GM21717 (cell line): ENCODE measurements at regions not wholly inside any gene's neighbourhood (a gene's known extent, or its start where the extent isn't known, plus 50 kb on each side); places are given as distances from the start of the nearest gene placed in this dataset.

Experiments used
- ATAC-seq: cut with Tn5 transposase; IDR thresholded peaks from one replicate; pipeline ENCODE4 v1.9.1; 2021; ENCODE audit warnings: mild to moderate bottlenecking, moderate library complexity; ENCODE audit not compliant: unreplicated experiment

DNA sequence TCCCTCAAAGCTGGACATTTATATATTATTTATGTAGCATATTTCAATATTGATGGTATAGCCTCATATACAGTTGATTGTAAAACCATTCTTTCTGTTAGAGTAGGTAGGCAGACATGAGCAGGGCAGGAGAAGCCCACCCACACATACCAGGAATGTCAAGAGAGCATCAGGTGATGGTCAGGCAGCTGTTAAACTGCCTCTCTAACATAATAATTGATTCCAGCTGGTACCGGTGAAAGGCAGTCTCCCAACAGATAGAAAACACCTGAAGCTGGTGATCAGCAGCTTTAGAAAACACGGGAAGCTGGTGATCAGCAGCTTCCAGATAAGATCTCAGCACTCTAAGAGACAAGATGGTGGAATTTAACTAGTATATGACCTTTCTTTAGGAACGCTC, 132.9 kb downstream of the SLITRK6 start:
- no peak for ATAC-seq

DNA sequence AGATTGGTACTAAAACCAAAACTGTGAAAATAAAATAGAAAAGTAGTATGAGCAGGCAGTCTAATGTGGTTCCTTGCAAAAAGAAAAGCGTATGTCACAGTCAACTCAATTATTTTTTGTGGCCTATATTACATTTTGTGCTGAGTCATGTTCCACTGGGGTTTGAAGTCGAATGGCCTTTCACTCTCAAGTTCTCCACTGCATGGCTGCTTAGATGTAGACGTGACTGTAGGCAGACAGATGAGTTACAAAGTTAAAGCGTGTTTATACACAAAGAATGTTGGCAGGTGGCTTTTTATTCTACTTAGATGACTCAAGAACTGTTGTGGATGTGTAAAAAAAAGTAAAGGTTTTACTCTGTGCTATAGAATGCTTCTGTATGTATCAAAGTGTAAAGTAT, 133.9 kb downstream of the SLITRK6 start:
- no peak for ATAC-seq

DNA sequence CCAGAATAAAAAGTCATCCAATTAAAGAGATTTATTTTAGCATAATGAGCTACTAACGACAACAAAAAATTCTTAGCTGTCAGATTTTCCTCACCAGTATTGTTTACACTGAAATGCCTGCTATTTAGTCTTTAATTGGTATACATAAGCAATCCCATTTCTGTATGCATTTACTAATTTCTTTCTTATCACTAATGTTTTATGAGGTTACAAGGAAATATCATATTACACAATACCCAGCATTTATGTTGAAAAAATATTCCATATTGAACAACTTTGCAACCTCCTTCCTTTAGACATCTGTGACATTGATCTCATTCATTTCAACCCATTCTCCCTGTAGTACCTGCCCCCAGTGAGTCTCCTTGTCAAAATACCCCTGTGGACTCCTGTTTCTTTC, 135.4 kb downstream of the SLITRK6 start:
- ATAC-seq, result no peak

DNA sequence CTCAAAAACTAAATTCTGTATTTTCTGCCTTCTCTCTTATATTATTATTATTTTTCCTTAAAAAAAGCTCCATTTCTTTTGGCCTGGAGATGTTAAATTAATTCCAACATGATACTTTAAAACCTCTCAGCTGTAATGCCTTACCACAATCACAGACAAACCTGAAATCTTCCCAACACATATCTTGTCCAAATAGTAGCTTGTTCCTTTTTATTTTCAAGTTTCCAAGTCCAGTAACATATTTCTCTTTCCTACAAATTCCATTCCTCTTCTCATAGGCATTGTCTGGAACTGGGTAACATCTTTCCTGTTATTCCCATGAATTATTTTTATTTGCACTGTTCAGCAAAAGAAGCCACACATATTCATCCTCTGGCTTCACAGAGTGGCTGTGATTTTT, 137.0 kb downstream of the SLITRK6 start:
- ATAC-seq, result no peak

DNA sequence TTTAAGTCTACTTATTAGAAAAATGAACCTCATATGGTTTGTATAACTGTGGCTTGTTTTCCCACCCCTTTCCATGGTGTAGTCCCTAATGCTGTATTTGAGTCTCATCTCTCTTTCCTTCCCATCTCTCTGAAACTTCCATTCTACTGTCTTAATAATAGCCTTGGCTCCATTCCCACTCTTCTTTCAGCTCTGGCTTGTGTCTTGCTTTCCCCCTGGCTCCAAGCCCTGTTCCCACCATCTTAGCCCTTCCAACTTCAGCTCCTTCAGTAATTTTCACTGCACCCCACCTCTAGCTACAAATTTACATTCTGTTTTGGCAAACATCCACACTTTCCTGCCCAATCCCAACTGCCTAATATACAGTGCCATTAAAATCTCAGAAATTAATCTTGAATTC, 137.5 kb downstream of the SLITRK6 start:
- no peak for ATAC-seq

DNA sequence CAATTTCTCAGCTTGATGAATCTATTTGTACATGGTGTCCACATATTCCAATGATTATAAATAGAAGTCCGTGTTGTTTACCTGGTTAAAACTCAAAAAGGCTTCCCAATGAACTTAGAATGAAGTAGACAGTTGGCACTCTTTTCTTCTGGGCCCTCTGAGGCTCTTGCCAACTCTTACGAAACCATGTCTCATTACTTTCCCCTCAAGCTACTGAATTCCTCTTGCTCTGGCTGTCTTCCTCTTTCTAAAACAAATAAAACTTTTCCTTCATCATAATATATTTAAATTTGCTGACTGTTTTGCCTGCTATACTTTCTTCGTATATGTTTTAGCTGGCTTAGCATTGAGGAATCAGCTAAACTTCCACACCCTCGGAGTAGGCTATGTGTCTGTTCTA, 139.7 kb downstream of the SLITRK6 start:
- ATAC-seq, result no peak

DNA sequence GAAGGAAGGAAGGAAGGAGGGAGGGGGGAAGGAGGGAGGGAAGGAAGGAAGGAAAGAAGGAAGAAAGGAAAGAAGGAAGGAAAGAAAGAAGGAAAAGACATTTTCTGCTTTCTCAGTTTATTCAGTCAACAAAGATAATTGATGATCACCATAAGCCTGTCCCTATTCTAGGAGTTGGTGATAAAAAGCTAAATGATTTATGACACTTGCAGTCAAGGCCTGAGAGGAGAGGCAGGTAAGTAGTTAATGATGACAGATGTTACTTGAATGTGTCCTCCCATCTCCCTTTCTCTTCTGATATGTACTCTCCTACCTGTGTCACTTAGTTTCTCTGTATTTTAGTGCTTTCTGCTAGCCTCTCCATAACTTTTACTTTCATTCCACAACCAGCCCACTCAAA, 141.3 kb downstream of the SLITRK6 start:
- ATAC-seq, result no peak

DNA sequence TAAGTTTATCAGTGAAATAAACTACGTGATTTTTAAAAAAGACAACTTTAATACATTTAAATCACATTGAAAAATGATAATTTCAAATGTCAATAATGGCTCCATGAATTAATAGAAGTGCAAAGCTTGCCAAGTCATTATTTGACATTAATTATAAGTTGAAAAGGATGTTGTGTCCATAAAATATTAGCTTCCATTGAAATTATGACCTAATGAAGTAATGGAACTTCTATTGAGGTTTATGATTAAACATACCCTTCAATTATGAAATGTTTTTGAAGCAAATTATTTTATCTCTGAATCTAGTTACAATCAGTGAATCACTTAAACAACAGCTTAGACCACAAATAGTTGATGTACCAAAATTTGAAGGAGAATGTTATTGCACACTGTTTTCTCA, 144.2 kb downstream of the SLITRK6 start:
- ATAC-seq, result no peak

DNA sequence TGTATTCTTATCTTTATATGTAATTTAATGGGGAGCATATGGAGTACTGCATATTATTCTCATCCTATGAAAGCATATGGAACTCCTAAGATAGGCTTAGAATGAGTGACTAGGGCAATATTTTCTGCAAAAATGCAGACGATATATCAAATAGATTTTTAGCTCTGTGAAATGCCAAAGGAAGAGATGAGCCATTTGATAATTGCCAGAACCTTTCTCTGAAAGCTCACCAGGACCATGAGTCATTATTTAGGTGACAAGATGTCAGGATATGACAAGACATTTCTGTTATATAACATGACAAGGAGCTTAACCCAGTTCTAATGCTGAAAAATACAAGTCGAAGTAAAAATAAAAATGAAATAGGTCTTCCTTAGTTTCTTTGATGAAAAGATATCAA, 145.0 kb downstream of the SLITRK6 start:
- no peak for ATAC-seq

DNA sequence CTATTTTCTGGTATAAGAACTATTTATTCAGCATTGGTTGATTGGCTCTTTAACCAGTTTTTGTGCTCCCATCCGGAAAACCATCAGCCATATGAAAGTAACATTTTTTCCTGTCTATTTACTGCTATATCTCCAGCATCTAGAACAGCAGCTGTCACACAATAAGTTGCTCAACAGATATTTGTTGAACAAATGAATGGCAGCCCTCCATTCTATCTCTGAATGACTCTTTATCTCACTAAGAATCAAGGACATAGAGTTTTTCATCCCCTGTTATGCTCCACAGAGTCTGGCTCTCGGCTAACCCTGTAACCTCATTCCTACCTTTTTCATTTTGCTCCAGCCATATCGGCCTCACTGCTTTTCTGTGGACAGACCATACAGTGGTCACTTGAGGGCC, 145.5 kb downstream of the SLITRK6 start:
- ATAC-seq, result no peak

DNA sequence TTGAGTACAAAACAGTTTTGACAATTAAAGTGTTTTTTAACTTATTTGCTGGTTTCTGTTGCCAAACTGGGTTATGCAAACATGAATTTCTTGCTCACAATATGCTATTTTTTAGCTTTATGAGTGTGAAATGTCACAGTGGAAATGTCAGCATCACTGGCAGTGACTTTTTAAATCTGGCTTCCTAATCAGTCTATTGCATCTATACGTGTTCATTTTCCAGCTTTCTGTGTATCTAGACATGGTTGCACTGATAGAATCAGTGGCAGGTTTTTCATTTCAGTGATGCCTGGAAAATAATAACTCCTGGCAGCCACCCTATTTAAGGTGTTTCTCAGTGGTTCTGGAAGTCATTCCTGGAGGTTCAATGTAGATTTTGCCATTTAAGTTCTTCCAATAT, 146.7 kb downstream of the SLITRK6 start:
- no peak for ATAC-seq

DNA sequence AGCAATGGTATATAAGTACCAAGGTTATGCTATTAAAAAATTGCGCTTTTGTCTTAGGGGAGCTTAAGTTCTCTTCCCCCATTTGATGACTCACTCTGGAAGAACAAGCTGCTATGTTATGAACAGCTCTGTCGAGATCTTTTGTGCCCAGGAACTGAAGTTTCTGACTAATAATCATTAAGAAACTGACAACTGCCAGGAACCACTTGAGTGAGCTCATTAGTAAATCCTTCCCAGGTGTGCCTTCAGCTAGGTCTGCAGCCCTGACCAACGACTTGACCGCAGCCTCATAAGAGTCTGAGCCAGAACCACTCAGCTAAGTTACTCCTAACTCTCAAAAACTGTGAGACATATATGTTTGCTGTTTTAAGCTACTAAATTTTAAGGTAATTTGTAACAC, 147.8 kb downstream of the SLITRK6 start:
- no peak for ATAC-seq

DNA sequence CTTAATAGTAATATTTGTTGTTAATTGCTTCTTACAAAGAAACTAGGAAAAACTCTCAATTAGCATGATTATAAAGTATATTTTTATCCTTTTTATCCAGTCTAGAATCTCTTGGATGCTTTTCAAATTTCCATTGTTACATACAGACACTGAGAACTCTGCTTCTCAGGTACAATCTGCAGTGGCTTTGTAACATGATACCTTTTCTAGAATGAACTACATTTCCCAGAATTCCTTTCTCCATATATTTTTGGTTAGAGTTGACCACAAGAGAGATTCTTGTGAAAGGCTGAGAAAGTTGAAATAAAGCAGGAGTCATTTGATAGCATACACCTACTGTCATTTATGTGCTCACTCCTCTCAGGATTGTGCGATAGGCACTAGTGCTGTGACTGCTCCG, 148.6 kb downstream of the SLITRK6 start:
- no peak for ATAC-seq

DNA sequence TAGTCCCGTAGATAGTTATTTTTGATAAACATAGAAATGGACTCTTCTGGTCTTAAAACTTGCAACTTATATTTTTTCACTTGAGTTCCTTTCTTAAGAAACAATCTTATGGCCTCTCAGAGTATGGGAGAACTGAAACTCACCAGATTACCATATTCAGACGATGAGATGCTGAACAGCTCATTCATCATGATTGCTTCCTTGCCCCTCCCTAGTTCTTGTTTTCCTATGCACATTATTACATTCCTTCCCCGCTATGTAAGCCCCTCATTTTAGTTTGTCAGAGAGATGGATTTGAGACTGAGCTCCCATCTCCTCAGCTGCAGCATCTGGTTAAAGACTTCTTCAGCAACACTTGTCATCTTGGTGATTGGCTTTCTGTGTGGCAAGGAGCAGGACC, 158.5 kb downstream of the SLITRK6 start:
- ATAC-seq, result no peak

DNA sequence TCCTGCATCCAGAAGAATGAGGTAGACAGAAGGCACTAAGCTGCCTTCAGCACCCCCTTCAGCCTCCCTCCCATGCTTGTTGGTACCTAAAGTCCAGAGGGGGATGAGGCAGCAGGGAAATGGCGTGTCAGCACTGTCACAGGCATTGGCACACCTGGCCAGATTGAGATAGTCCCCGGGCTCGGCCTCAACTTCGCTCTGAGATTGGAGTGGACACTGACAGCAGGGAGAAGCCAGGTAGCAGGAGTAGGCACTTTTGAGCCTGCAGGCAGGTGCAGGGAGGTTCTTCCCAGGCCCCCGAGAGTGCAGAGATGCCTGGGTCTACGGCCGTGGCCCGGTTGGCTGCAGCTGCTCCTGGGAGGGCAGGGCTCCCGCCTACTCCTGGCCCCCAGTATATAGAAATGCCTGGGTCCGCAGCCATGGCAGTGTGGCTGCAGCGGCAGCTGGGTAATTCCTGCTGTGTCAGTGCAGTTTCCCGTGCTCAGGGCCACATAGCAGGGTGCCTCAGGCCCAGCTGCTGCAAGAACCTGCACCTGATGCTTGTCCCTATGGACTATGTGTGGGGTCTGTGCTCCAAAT, 160.3 kb downstream of the SLITRK6 start:
- ATAC-seq, result no peak

DNA sequence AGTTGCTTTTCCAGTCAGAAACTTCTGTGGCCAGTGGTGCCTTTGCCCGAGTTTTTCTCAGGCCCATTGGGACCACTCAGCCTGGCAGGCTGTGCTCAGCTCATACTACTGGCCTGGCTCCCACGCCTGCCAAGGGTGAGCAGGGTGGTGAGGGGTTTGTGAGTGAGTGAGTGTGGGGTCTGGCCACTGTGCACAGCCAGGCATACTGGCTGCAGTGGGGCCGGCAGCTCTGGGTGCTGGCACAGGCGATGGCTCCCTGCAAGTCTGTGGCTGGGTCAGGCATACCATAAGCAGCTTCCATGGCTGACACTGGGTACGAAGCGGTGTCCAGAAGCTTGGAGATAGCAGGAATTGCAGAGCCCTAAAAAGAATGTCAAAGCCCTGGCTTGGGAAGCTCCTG, 161.0 kb downstream of the SLITRK6 start:
- ATAC-seq, result no peak

DNA sequence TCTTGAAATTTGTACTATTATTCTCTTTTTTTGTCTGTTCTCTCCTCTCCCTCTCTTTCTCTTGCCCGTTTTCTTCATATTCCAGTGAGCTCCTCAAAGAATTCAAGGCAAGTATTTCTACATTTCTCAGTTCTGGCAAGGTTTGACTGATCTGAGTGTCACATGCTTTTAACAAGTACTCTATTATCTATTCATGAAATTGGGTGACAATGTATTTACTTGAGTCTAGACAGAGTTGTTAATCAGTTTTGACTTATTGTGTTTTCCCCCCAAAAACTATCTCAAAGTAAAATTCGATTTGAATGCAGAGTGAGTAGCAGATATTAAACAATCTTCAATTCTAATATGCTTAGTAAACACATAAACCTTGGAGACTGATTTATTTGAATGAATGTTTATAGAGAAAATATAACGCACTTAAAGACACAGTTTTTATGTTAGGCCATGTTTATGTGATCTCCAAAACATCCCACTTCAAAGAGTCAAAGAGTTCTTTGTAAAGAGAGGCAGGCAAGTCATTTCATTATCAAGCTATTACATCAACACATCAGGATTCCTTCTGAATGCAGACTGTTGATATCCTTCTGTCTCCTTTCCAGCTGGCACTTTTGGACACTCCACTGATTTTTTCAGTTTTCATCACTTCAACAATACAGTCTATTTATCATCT, 166.6 kb downstream of the SLITRK6 start:
- ATAC-seq, result no peak

DNA sequence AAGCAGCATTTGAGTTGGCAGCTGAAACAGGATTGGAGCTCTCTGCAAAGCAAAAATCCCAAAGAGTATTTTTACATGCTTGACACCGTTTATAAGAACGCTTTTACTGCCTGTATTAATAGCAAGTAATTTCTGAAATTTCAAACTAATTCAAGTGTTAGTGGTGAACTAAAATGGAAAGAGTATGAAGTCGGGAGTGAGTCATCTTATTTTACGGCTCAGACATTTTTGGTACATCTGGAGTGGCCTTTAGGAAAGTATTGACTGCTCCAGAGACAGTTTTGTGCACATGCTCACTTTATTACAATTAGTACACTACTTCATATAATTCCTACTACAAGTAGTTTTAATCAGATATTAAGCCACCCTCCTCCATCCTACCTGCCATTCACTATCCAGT, 167.4 kb downstream of the SLITRK6 start:
- ATAC-seq, result no peak

DNA sequence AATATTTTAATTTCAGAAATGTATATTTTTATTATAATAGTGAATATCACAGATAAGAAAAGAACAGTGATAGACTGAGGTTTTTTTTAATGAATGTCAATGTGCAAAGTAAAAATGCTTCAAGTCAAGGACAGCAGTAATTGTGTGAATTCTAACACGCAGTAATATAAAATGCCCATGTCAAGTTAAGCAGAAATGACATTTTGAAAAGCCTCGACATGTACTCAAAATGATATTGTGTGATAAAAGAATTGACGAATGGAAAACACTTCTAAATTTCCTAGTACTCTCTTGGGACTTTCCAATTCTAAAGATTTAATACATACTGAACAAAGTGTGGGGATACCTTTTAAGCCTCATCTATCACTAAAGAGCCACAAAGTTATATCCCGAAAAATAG, 172.6 kb downstream of the SLITRK6 start:
- no peak for ATAC-seq

DNA sequence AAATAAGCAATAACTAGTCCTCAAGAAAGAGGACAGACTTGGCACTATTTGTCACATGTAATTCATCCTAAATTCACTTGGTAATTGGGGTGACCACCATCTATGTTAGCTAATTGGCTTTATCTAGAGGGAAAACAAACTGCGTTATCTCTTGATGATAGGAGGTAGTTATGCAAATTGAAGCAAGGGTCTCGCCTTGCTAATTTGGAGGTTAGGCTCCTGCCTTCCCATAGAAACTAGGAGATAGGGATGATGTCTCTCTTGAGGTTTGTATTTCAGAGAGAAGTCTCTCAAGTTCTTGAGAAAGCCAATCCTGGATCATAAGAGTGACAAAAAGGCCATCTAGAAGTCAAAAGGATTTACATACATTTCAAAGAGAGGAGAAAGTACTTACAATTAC, 179.9 kb downstream of the SLITRK6 start:
- ATAC-seq, result no peak

DNA sequence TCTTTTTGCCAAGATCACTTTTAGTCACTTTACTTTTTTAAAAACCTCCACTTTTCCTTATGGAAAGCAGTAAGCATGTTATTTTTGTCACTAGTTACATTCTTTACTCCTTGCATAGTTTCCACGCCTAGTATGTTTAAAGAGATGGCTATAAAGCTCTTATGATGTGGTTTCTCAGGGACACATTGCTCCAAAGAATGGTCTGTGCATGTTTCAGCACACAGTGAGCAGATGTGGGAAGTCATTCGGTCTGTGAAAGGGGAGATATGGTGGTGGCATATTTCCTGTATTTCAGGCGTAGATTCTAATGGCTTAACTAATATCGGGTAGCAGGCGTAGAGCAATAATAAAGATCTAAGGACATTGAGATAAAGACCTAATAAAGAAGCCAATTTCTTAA, 180.7 kb downstream of the SLITRK6 start:
- no peak for ATAC-seq

DNA sequence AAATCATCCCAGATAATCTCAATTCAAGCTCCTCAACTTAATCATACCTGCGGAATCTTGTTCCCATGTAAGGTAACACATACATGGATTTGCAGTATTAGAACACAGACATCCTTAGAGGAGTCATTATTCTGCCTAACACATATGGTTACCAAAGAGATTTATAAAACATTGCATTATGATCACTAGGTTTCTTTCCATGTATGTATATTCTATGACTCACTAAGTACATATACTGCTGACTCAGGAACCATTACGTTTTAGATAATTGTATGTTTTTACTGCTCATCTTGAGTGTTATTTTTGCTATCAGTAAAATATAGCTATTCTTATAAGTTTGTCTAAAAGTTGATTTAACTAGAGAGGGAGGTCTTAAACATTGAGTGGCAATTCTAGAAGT, 182.9 kb downstream of the SLITRK6 start:
- ATAC-seq, result no peak

DNA sequence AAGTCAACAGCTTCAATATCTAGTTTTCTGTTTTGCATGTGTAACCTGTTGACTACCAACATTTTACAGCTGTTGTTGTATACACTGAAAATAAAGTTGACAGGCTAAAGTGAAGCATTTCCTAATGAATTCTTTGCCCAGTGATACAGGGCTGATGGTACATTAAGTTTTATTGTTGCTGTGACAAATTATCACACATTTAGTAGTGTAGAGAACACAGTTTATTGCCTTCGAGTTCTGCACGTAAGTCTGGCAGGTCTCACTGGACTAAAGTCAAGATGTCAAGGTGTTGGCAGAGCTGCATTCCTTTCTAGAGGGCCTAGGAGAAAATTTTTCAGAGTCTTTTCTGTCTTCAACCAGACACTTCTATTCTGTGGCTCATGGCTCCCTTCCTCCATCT, 184.2 kb downstream of the SLITRK6 start:
- ATAC-seq, result no peak
